Gastroesophageal sphincter (tissue), 3 donors: ENCODE measurements at regions not wholly inside any gene's neighbourhood (a gene's known extent, or its start where the extent isn't known, plus 50 kb on each side); places are given as distances from the start of the nearest gene placed in this dataset.

ENCODE experiments used
- CTCF ChIP-seq, 4 experiments: fragments of 200-600 bp in 2 of 4; fragments of 450-650 bp in 2 of 4; sonication (generic) in 1 of 4; IDR thresholded peaks; one replicate each; pipeline ENCODE4 v1.5.1; 2017 to 2019; ENCODE audit warnings: antibody characterized with exemption in 4 of 4, mild to moderate bottlenecking in 2 of 4, moderate library complexity in 2 of 4
- POLR2AphosphoS5 ChIP-seq: sonication (generic); formaldehyde crosslinking; IDR thresholded peaks from one replicate; pipeline ENCODE4 v1.6.1; 2017; ENCODE audit warnings: antibody characterized with exemption

GRCh38 chr6:14606353-14606752 lies 488.8 kb downstream of the CD83 start:
- TF ChIP-seq CTCF (IDR thresholded peaks at IDR 0.05) (no peak), POLR2AphosphoS5 (no peak)
